ENCODE measurements at regions not wholly inside any gene's neighbourhood (a gene's known extent, or its start where the extent isn't known, plus 50 kb on each side); places are given as distances from the start of the nearest gene placed in this dataset.
A peak's percentile ranks its signal among the peaks of the same experiment; 100 is the strongest.
"Not testable (repeated sequence)": the region's sequence is repeated elsewhere in the genome, so short reads cannot be mapped to it uniquely, and the experiment has no call there.

- no peak for ATAC-seq
- no peak for DNase-seq
- CTCF ChIA-PET: interaction anchor here (0.9 kb wide), 1 partner anchor 8 kb away, joined by 3 read pairs; no protein-coding TSS in a partner anchor
- Mint-ChIP-seq H3K9me3 (ENCODE audit: low read depth) (peaks cover 7% of the 10 kb centered on the region), H3K36me3 (peaks cover 9% of the 10 kb centered on the region), H3K27me3 (no peaks in the 10 kb centered on the region), H3K27ac (no peak overlapping the region), H3K4me3 (no peak overlapping the region), H3K4me1 (no peaks in the 10 kb centered on the region)
Measured at GRCh38 chr3:189375532-189375931, 203.8 kb downstream of the TPRG1 start.

GRCh38 chr3:189383630-189384029, 211.9 kb downstream of the TPRG1 start:
- no peaks in the 10 kb centered on the region for H3K9me3 Mint-ChIP-seq (ENCODE audit: low read depth)
- H3K27me3 Mint-ChIP-seq: no peaks in the 10 kb centered on the region
- DNase-seq: no peak
- CTCF ChIA-PET: interaction anchor here (0.7 to 1.1 kb wide), 2 partner anchors 11 to 51 kb away, joined by 3 read pairs; no protein-coding TSS in a partner anchor
- peaks cover 5% of the 10 kb centered on the region for H3K36me3 Mint-ChIP-seq
- no peak overlapping the region for H3K4me3 Mint-ChIP-seq
- H3K27ac Mint-ChIP-seq: no peak overlapping the region
- no peak for ATAC-seq
- no peaks in the 10 kb centered on the region for H3K4me1 Mint-ChIP-seq

GRCh38 chr3:189385880-189386279, 214.1 kb downstream of the TPRG1 start:
- H3K4me3 Mint-ChIP-seq; H3K27ac Mint-ChIP-seq; DNase-seq; CTCF ChIA-PET; H3K27me3 Mint-ChIP-seq; H3K36me3 Mint-ChIP-seq; H3K9me3 Mint-ChIP-seq (ENCODE audit: low read depth); H3K4me1 Mint-ChIP-seq; ATAC-seq: not testable (repeated sequence)

GRCh38 chr3:189386739-189387138, 215.0 kb downstream of the TPRG1 start:
- ATAC-seq: no peak
- Mint-ChIP-seq H3K9me3 (ENCODE audit: low read depth) (peaks cover 3% of the 10 kb centered on the region), H3K4me3 (no peak overlapping the region), H3K36me3 (peaks cover 12% of the 10 kb centered on the region), H3K4me1 (peaks cover 4% of the 10 kb centered on the region), H3K27ac (no peak overlapping the region), H3K27me3 (no peaks in the 10 kb centered on the region)
- CTCF ChIA-PET: interaction anchor here (0.7 kb wide), 1 partner anchor 9 kb away, joined by 3 read pairs; no protein-coding TSS in a partner anchor
- no peak for DNase-seq

- peaks cover 17% of the 10 kb centered on the region for H3K4me1 Mint-ChIP-seq
- peaks cover 20% of the 10 kb centered on the region for H3K36me3 Mint-ChIP-seq
- H3K4me3 Mint-ChIP-seq: no peak overlapping the region
- H3K27ac Mint-ChIP-seq: no peak overlapping the region
- H3K9me3 Mint-ChIP-seq (ENCODE audit: low read depth): peaks cover 3% of the 10 kb centered on the region
- H3K27me3 Mint-ChIP-seq: no peaks in the 10 kb centered on the region
- CTCF ChIA-PET: no interaction called here
- no peak for ATAC-seq
- DNase-seq: no peak
Measured at GRCh38 chr3:189389346-189389745, 217.6 kb downstream of the TPRG1 start.

- CTCF ChIA-PET: interaction anchor here (0.7 to 1.9 kb wide), 4 partner anchors 13 to 87 kb away, joined by 3 to 5 read pairs (median 3); no protein-coding TSS in a partner anchor
- H3K4me1 Mint-ChIP-seq: peaks cover 35% of the 10 kb centered on the region
- peaks cover 9% of the 10 kb centered on the region for H3K9me3 Mint-ChIP-seq (ENCODE audit: low read depth)
- H3K27me3 Mint-ChIP-seq: no peaks in the 10 kb centered on the region
- H3K36me3 Mint-ChIP-seq: peaks cover 35% of the 10 kb centered on the region
- peak overlapping the region; percentile 71 for H3K27ac Mint-ChIP-seq
- no peak overlapping the region for H3K4me3 Mint-ChIP-seq
- DNase-seq: no peak
- no peak for ATAC-seq
Measured at GRCh38 chr3:189393598-189393997, 221.8 kb downstream of the TPRG1 start.

GRCh38 chr3:189394599-189395121, 222.9 kb downstream of the TPRG1 start:
- DNase-seq (no peak), ATAC-seq (peak; percentile 88)
- H3K4me1 Mint-ChIP-seq: peaks cover 31% of the 10 kb centered on the region
- peaks cover 38% of the 10 kb centered on the region for H3K36me3 Mint-ChIP-seq
- peak overlapping the region; percentile 28 for H3K4me3 Mint-ChIP-seq
- H3K27me3 Mint-ChIP-seq: no peaks in the 10 kb centered on the region
- CTCF ChIA-PET: interaction anchor here (0.6 to 1.9 kb wide), 5 partner anchors 11 to 567 kb away, joined by 3 to 5 read pairs (median 3); no protein-coding TSS in a partner anchor
- peaks cover 9% of the 10 kb centered on the region for H3K9me3 Mint-ChIP-seq (ENCODE audit: low read depth)
- H3K27ac Mint-ChIP-seq: peak overlapping the region; percentile 87

GRCh38 chr3:189395825-189396224, 224.1 kb downstream of the TPRG1 start:
- Mint-ChIP-seq H3K4me1 (peaks cover 31% of the 10 kb centered on the region), H3K4me3 (peak overlapping the region; percentile 28), H3K36me3 (peaks cover 34% of the 10 kb centered on the region), H3K27me3 (no peaks in the 10 kb centered on the region), H3K9me3 (ENCODE audit: low read depth) (peaks cover 6% of the 10 kb centered on the region), H3K27ac (peak overlapping the region; percentile 87)
- DNase-seq (no peak), ATAC-seq (no peak)
- CTCF ChIA-PET: no interaction called here

- no peaks in the 10 kb centered on the region for H3K27me3 Mint-ChIP-seq
- H3K36me3 Mint-ChIP-seq: peaks cover 18% of the 10 kb centered on the region
- H3K9me3 Mint-ChIP-seq (ENCODE audit: low read depth): peaks cover 6% of the 10 kb centered on the region
- CTCF ChIA-PET: no interaction called here
- ATAC-seq (no peak), DNase-seq (no peak)
- H3K4me3 Mint-ChIP-seq: no peak overlapping the region
- H3K27ac Mint-ChIP-seq: no peak overlapping the region
- peaks cover 23% of the 10 kb centered on the region for H3K4me1 Mint-ChIP-seq
Measured at GRCh38 chr3:189398656-189399055, 226.9 kb downstream of the TPRG1 start.

GRCh38 chr3:189401196-189401595, 229.4 kb downstream of the TPRG1 start:
- DNase-seq (no peak), ATAC-seq (no peak)
- no peak overlapping the region for H3K27ac Mint-ChIP-seq
- H3K4me3 Mint-ChIP-seq: no peak overlapping the region
- H3K9me3 Mint-ChIP-seq (ENCODE audit: low read depth): peaks cover 6% of the 10 kb centered on the region
- no peaks in the 10 kb centered on the region for H3K27me3 Mint-ChIP-seq
- peaks cover 15% of the 10 kb centered on the region for H3K36me3 Mint-ChIP-seq
- CTCF ChIA-PET: no interaction called here
- peaks cover 9% of the 10 kb centered on the region for H3K4me1 Mint-ChIP-seq

GRCh38 chr3:189403194-189403593, 228.0 kb upstream of the TP63 start:
- H3K36me3 Mint-ChIP-seq: peaks cover 7% of the 10 kb centered on the region
- CTCF ChIA-PET: no interaction called here
- no peak overlapping the region for H3K4me3 Mint-ChIP-seq

GRCh38 chr3:189404024-189404423, 227.2 kb upstream of the TP63 start:
- DNase-seq (no peak), ATAC-seq (no peak)
- H3K36me3 Mint-ChIP-seq: no peaks in the 10 kb centered on the region
- peaks cover 6% of the 10 kb centered on the region for H3K4me1 Mint-ChIP-seq
- H3K4me3 Mint-ChIP-seq: no peak overlapping the region
- H3K27me3 Mint-ChIP-seq: no peaks in the 10 kb centered on the region
- H3K27ac Mint-ChIP-seq: no peak overlapping the region
- CTCF ChIA-PET: no interaction called here
- no peaks in the 10 kb centered on the region for H3K9me3 Mint-ChIP-seq (ENCODE audit: low read depth)

More at GRCh38 chr3:189403194-189403593, 228.0 kb upstream of the TP63 start:
- Mint-ChIP-seq H3K9me3 (ENCODE audit: low read depth) (peaks cover 2% of the 10 kb centered on the region), H3K27ac (no peak overlapping the region), H3K27me3 (no peaks in the 10 kb centered on the region), H3K4me1 (peaks cover 6% of the 10 kb centered on the region)
- no peak for DNase-seq
- ATAC-seq: no peak

- Mint-ChIP-seq H3K27ac (no peak overlapping the region), H3K4me3 (no peak overlapping the region), H3K4me1 (peaks cover 6% of the 10 kb centered on the region), H3K36me3 (no peaks in the 10 kb centered on the region), H3K9me3 (ENCODE audit: low read depth) (no peaks in the 10 kb centered on the region), H3K27me3 (no peaks in the 10 kb centered on the region)
- ATAC-seq (no peak), DNase-seq (no peak)
- CTCF ChIA-PET: no interaction called here
Measured at GRCh38 chr3:189404797-189405484, 226.2 kb upstream of the TP63 start.

- no peak overlapping the region for H3K27ac Mint-ChIP-seq
- H3K4me3 Mint-ChIP-seq: no peak overlapping the region
- peaks cover 6% of the 10 kb centered on the region for H3K4me1 Mint-ChIP-seq
- DNase-seq (no peak), ATAC-seq (no peak)
- CTCF ChIA-PET: no interaction called here
- H3K36me3 Mint-ChIP-seq: no peaks in the 10 kb centered on the region
- no peaks in the 10 kb centered on the region for H3K9me3 Mint-ChIP-seq (ENCODE audit: low read depth)
- no peaks in the 10 kb centered on the region for H3K27me3 Mint-ChIP-seq
Measured at GRCh38 chr3:189406148-189406547, 225.0 kb upstream of the TP63 start.
